ENCODE measurements at regions not wholly inside any gene's neighbourhood (a gene's known extent, or its start where the extent isn't known, plus 50 kb on each side); places are given as distances from the start of the nearest gene placed in this dataset.
A peak's percentile ranks its signal among the peaks of the same experiment; 100 is the strongest.
"Not testable (repeated sequence)": the region's sequence is repeated elsewhere in the genome, so short reads cannot be mapped to it uniquely, and the experiment has no call there.

DNA sequence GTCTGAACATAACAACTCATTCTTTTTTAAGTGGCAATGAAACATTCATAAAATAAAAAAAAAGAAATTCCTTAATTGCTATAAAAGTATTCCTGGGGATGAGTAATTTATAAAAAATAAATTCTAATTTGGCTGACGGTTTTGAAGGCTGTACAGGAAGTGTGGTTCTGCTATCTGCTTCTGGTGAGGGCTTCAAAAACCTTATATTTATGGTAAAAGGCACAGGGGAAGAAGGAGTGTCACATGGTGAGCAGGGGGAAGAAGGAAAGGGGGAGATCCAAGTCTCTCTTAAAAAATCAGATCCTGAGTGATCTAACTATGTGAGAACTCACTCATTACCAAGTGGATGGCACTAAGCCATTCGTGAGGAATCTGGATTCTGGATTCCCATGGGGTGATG lies 539.0 kb downstream of the GOLGA6L6 start:
- not testable (repeated sequence) for DNase-seq (ENCODE audit: low spot score)

GRCh38 chr15:19996574-19997194 lies 544.9 kb downstream of the GOLGA6L6 start:
- not testable (repeated sequence) for DNase-seq (ENCODE audit: low spot score)

- DNase-seq (ENCODE audit: low spot score) = not testable (repeated sequence)
Observed at GRCh38 chr15:19995296-19995695, 546.3 kb downstream of the GOLGA6L6 start.

GRCh38 chr15:19992428-19992827 lies 549.2 kb downstream of the GOLGA6L6 start:
- no peak for DNase-seq (ENCODE audit: low spot score)

DNA sequence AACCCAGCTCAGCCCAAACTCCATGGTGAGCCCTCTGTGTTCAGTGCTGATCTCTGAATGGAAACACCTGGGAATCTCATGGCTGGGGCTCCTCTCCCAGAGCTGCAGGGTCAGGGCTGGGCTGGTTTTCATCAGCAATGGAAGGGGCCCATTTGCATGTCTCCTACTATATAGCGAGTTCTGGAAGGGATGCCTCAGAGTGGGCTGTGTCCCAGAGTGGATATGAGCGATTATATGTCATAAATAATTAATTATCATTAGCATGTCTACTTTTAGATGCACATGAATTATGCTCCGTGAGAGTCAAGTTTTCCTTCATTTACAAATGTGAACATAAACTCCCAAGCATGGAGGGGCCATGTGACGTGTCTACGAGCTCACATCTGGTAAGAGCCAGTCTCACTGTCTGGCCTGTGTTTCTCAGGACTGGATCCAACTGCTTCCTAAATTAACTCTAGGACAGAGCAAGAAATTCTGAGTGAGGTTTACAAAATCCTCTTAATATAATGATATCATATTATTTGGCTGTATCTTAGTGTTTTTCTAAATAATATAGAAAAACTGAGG lies 553.4 kb downstream of the GOLGA6L6 start:
- no peak for DNase-seq (ENCODE audit: low spot score)

DNA sequence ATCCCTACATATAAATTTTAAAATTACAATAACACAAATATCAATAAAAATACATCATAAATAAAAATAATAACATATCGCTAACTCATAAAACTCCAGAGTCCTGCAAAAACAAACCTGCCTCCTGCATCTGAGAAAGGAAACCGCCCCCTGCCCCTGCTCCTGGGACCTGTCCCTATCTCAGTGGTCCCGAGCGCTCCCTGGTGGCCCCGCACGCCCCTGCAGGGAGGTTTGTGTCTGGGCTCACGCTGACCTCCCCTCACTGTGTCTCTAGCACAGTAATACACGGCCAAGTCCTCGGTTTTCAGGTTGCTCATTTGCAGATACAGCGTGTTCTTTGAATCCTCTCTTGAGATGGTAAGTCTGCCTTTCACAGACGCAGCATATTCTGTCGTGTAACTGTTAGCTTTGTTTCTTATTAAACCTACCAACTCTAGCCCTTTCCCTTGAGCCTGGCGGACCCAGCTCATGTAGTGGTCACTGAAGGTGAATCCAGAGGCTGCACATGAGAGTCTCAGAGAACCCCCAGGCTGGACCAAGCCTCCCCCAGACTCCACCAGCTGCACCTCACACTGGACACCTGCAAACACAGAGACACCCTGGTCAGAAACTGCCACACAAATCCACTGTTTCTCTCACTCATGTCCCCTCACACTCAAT lies 554.1 kb downstream of the GOLGA6L6 start:
- DNase-seq (ENCODE audit: low spot score) = peak; percentile 8

GRCh38 chr15:19984101-19984500 lies 557.5 kb downstream of the GOLGA6L6 start:
- no peak for DNase-seq (ENCODE audit: low spot score)

DNA sequence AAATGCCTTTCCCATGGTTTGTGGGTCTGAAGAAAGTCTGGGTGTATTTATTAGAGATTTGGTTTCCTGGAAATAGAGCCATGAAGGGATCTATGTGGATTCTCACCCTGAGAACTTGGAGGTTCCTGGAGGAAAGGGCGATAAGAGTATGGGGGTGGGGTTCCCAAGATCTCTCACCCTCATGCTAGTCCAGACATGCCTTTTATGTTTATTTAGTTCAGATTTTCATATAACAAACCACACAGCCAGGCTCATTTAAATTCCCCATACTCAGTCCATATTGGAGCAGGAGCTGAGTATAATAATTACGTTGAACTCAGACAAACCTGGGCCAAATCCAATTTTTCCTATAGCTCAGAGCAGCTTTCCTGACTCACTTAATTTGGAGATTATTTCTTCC lies 566.6 kb downstream of the GOLGA6L6 start:
- DNase-seq (ENCODE audit: low spot score) = no peak

DNA sequence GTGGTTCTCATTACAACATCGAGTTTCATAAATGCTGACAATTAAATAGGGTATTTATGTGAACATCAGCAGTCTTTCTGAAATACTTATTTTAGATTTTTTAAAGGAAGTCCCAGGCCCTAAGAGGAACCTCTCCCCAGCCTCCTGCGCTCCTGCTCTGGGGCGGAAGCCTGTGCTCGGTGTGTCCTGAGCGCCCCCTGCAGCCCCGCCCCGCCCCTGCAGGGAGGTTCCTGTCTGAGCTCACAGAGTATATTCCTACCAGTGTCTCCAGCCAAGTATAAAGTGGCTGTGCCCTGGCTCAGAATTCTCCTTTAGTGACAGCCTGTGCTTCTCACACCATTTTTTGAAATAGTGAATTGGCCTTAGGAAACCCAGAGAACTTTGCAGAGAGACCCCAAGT lies 567.9 kb downstream of the GOLGA6L6 start:
- peak; percentile 19 for DNase-seq (ENCODE audit: low spot score)

- DNase-seq (ENCODE audit: low spot score) = not testable (repeated sequence)
Observed at GRCh38 chr15:19972582-19972981, 569.0 kb downstream of the GOLGA6L6 start.

GRCh38 chr15:19965574-19965973 lies 576.0 kb downstream of the GOLGA6L6 start:
- not testable (repeated sequence) for DNase-seq (ENCODE audit: low spot score)

GRCh38 chr15:19964480-19964879 lies 577.1 kb downstream of the GOLGA6L6 start:
- not testable (repeated sequence) for DNase-seq (ENCODE audit: low spot score)

DNA sequence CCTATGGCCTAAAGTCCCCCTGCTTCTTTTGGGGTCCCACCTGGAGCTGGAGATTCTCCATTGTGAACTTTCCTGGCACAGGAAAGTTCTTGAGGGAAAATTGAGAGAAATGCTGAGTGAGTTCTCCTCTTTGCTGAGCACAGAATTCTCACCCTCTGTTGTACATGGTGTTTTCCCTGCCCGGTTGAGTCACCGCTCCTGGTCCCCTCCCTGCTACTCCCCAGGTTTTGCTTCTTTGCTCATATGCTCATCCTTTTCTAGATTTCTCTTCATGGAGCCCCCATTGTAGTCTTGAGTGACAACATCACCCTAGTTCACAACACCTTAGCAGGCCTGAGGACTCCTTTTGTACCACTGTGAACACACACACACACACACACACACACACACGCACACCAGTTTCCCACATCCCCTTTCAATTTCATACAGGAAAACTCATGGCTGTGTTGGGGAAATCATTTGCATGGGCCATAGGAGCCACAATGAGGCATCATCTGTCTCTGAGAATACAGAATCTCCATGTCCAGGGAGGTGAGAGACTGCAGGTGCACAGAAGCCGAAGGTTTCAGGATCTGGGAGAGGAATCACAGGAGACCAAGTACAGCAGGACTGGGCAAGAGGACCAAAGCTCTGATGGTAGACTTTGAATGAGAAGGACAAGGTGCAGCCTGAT lies 585.3 kb downstream of the GOLGA6L6 start:
- DNase-seq (ENCODE audit: low spot score) = no peak

DNA sequence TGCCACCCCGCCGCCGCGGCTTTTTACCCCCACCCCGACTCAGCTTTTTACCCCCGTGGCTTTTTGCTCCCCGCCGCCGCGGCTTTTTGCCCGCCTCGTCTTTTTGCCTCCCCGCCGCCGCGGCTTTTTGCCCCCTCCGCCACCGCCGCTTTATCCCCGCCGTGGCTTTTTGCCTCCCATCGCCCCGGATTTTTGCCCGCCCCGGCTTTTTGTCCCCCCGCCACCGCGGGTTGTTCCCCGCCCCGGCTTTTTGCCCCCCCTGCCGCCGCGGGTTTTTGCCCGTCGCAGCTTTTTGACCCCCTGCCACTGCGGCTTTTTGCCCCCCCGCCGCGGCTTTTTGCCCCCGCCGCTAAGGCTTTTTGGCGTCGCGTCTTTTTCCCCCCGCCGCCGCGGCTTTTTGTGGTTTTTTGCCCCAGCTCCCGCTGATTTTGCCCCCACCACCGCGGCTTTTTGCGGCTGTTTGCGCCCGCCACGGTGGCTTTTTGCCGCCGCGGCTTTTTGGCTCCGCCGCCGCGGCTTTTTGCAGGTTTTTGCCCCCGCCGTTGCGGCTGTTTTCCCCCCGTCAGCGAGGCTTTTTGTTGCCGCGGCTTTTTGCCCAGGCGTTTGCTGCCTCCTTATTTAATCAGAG lies 597.2 kb downstream of the GOLGA6L6 start:
- DNase-seq (ENCODE audit: low spot score) = no peak

DNA sequence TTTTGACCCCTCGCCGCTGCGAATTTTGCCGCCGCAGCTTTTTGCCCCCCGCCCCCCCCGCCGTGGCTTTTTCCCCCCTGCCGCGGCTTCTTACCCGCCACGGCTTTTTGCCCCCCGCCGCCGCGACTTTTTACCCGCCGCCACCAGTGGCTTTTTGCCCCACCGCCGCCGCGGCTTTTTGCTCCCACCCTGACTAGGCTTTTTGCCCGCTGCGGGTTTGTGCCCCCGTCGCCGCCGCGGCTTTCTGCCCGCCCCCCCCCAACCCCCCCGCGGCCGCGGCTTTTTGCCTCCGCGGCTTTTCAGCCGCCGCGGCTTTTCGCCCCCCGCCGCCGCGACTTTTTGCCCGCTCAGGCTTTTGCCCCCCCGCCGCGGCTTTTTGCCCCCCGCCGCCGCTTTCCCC lies 598.1 kb downstream of the GOLGA6L6 start:
- no peak for DNase-seq (ENCODE audit: low spot score)

DNA sequence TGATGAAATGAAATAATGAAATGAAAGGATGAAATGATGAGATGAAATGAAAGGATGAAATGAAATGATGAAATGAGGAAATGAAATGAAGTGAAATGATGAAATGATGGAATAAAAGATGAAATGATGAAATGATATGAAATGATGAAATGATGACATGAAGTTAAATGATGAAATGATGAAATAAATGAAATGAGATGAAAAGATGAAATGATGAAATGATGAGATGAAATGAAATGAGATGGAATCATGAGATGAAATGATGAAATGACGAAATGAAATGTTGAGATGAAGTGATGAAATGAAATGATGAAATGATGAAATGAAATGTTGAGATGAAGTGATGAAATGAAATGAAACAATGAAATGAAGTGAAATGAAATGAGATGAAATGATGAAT lies 638.3 kb downstream of the GOLGA6L6 start:
- not testable (repeated sequence) for DNase-seq (ENCODE audit: low spot score)

- DNase-seq (ENCODE audit: low spot score) = not testable (repeated sequence)
Observed at GRCh38 chr15:19902388-19902787, 639.2 kb downstream of the GOLGA6L6 start.

GRCh38 chr15:19901414-19901813 lies 640.2 kb downstream of the GOLGA6L6 start:
- DNase-seq (ENCODE audit: low spot score) = not testable (repeated sequence)

GRCh38 chr15:19899021-19899824 lies 642.4 kb downstream of the GOLGA6L6 start:
- no peak for DNase-seq (ENCODE audit: low spot score)

DNA sequence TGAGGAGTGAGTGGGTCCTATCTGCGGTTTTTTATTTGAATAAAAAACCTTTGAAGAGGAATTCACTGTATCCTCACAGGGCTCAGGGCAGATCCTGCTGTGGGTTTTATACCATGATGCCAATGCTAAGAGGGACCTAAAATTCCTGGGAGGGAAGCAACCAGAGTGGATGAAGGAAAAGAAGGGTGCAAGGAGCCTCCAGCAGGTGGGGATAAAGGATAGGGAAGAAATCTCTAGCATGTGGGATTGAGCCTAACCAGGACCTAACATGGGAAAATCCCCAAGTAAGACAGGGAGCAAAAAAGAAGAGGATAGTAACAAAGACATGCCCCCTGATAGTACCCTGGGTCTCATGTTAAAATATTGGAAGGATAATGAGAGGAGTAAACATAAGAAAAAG lies 652.8 kb downstream of the GOLGA6L6 start:
- DNase-seq (ENCODE audit: low spot score) = peak; percentile 2

DNA sequence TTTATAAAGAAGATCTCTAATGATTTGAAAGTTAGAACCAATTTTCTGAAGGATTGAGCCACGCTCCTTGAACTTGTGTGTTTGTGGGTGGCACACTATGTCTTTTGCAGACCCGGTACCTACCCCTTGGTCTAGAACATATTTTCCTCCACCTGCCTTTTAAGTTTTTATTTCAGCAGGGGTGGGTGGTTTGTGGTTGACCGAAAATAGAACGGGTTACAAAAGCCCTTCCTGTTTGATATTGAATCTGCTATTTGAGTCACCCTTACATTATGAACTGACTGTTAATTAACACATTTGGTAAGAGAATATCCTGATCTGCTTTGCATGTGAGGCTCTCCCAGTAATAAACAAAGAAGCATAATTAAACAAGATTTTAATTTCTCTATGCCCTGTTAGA lies 697.5 kb downstream of the GOLGA6L6 start:
- DNase-seq (ENCODE audit: low spot score) = not testable (repeated sequence)
